ENCODE measurements at regions not wholly inside any gene's neighbourhood (a gene's known extent, or its start where the extent isn't known, plus 50 kb on each side); places are given as distances from the start of the nearest gene placed in this dataset.
"Not testable (repeated sequence)": the region's sequence is repeated elsewhere in the genome, so short reads cannot be mapped to it uniquely, and the experiment has no call there.

DNA sequence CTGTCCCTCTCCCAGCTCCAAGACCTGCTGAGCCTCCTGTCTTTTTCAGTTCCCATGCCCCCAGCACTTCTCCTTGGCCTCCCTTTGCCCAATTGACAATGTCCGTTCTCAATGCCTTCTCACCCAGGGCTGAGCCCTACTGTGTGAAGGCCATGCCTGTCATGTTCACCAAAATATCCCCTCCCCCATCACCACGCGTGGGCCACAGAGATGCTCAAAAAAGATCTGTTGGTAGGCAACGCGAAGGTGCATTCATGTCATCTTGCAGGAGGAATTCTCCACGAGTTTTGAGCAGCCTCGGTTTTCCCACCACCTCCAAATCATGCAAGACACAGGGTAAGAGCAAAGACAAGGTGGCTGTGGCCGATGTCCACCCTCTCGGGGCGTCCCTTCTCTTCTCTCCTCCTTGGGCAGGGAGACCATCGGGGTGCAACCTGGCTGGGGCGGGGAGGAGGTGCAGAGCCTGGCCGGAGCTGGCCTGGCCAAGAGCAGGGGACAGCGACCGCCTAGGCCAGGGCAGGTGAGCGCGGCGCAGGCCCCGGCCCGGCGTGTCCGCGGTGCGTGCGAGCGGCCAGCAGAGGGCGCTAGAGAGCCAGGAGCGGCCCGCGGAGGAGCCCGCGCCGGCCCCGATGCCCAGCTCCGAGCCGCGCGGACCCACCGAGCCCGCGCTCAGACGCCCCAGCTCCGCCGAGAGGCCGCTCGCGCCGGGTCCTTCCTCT lies 56.3 kb upstream of the KRTAP5-11 start:
- H3K79me1 ChIP-seq (replicated peaks; ENCODE audit: low read length, poor library complexity, severe bottlenecking); H3K4me1 ChIP-seq (ENCODE audit: control insufficient read depth, insufficient read depth, low read depth, low read length); H3K36me3 ChIP-seq (ENCODE audit: control insufficient read depth in 1 of 2, insufficient read depth in 2 of 2, low read depth in 1 of 2, low read length in 2 of 2); H3K18ac ChIP-seq (ENCODE audit: low read depth in 1 of 2, low read length in 2 of 2); H2AK5ac ChIP-seq (ENCODE audit: low read length, severe bottlenecking); H3K4ac ChIP-seq (ENCODE audit: low read depth in 1 of 2, low read length in 2 of 2); H3K23ac ChIP-seq (ENCODE audit: low read length in 2 of 2); H2AFZ ChIP-seq (ENCODE audit: low read depth, low read length); H3K14ac ChIP-seq (ENCODE audit: low read length in 2 of 2); H4K91ac ChIP-seq (ENCODE audit: low read length); H2BK5ac ChIP-seq (ENCODE audit: low read depth, low read length, poor library complexity, severe bottlenecking); H3K9ac ChIP-seq (ENCODE audit: low read length); H4K8ac ChIP-seq (ENCODE audit: low read length); H3K27ac ChIP-seq (ENCODE audit: low read length, poor library complexity, severe bottlenecking); H2BK15ac ChIP-seq (ENCODE audit: low read depth, poor library complexity, severe bottlenecking); H2BK12ac ChIP-seq (ENCODE audit: low read length in 2 of 2); H3K9me3 ChIP-seq (ENCODE audit: control insufficient read depth, low read length); H2BK120ac ChIP-seq (ENCODE audit: low read depth, low read length): not testable (repeated sequence)
- Histone ChIP-seq H3K4me2 (ENCODE audit: low read length, poor library complexity, severe bottlenecking) (peak overlapping the region; percentile 74), H3K27me3 (ENCODE audit: control insufficient read depth in 1 of 2, insufficient read depth in 1 of 2, low read length in 2 of 2) (peaks cover 8 to 17% of the 10 kb centered on the region in 2 experiments), H3K4me3 (ENCODE audit: insufficient read depth in 1 of 2, low read depth in 1 of 2, low read length in 2 of 2) (peak overlapping the region in 1 of 2 experiments; percentile 47)
- 27% methylated on average over 16 of the region's 48 CpGs for WGBS
- DNase-seq = peak; percentile 19

DNA sequence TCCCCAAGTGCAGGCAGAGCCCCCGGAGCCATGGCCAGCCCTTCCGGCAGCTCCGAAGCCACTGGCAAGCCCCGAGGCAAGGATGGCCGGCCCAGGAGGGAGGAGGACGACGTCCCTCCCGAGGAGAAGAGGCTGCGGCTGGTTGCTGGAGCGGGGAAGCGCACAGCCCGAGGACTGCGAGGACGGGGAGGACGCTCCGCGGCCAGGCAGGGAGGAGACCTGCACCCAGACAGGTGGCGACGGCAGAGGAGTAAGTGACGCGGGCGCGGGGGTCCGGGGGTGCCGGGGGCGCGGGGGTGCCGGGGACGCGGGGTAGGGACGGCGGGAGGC lies 56.8 kb upstream of the KRTAP5-11 start:
- WGBS = under 1% methylated on average over 13 of the region's 32 CpGs
- H2BK120ac ChIP-seq (ENCODE audit: low read depth, low read length); H3K27ac ChIP-seq (ENCODE audit: low read length, poor library complexity, severe bottlenecking); H2AK5ac ChIP-seq (ENCODE audit: low read length, severe bottlenecking); H2BK5ac ChIP-seq (ENCODE audit: low read depth, low read length, poor library complexity, severe bottlenecking); H3K18ac ChIP-seq (ENCODE audit: low read depth in 1 of 2, low read length in 2 of 2); H2BK15ac ChIP-seq (ENCODE audit: low read depth, poor library complexity, severe bottlenecking); H3K36me3 ChIP-seq (ENCODE audit: control insufficient read depth in 1 of 2, insufficient read depth in 2 of 2, low read depth in 1 of 2, low read length in 2 of 2); H4K91ac ChIP-seq (ENCODE audit: low read length); H3K4me1 ChIP-seq (ENCODE audit: control insufficient read depth, insufficient read depth, low read depth, low read length); H3K23ac ChIP-seq (ENCODE audit: low read length in 2 of 2); H4K8ac ChIP-seq (ENCODE audit: low read length); H3K9ac ChIP-seq (ENCODE audit: low read length); H2BK12ac ChIP-seq (ENCODE audit: low read length in 2 of 2); H3K79me1 ChIP-seq (replicated peaks; ENCODE audit: low read length, poor library complexity, severe bottlenecking); H3K14ac ChIP-seq (ENCODE audit: low read length in 2 of 2); H3K9me3 ChIP-seq (ENCODE audit: control insufficient read depth, low read length); H3K4ac ChIP-seq (ENCODE audit: low read depth in 1 of 2, low read length in 2 of 2): not testable (repeated sequence)
- Histone ChIP-seq H3K4me3 (ENCODE audit: insufficient read depth in 1 of 2, low read depth in 1 of 2, low read length in 2 of 2) (peak overlapping the region in 1 of 2 experiments; percentile 47), H3K27me3 (ENCODE audit: control insufficient read depth in 1 of 2, insufficient read depth in 1 of 2, low read length in 2 of 2) (peaks cover 8 to 17% of the 10 kb centered on the region in 2 experiments), H2AFZ (ENCODE audit: low read depth, low read length) (peak overlapping the region; percentile 46), H3K4me2 (ENCODE audit: low read length, poor library complexity, severe bottlenecking) (peak overlapping the region; percentile 74)
- peak; percentile 8 for DNase-seq

DNA sequence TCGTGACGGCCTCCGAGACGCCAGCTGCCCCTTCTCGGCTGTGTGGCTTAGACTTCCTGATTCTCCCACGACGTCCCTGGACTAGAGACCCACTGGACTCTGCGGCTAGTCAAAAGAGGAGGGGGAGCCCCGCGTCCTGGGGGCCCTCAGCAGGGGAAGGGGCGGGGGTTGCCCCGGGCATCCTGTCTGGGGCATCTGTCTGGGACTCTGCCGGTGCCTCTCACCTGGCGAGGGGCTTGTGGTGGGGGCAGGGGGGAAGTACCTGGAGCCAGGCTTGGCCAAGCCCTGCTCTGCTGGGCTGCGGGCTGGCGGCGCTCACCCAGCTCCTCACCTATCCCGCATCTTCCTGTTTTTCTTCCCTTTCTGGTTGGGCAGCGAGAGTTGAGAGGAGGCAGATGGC lies 57.2 kb upstream of the KRTAP5-11 start:
- not testable (repeated sequence) for H3K9ac ChIP-seq (ENCODE audit: low read length); H4K8ac ChIP-seq (ENCODE audit: low read length); H3K9me3 ChIP-seq (ENCODE audit: control insufficient read depth, low read length); H3K23ac ChIP-seq (ENCODE audit: low read length in 2 of 2); H3K4ac ChIP-seq (ENCODE audit: low read depth in 1 of 2, low read length in 2 of 2); H2BK15ac ChIP-seq (ENCODE audit: low read depth, poor library complexity, severe bottlenecking); H3K4me1 ChIP-seq (ENCODE audit: control insufficient read depth, insufficient read depth, low read depth, low read length); H2BK5ac ChIP-seq (ENCODE audit: low read depth, low read length, poor library complexity, severe bottlenecking); DNase-seq; H2AFZ ChIP-seq (ENCODE audit: low read depth, low read length); H3K18ac ChIP-seq (ENCODE audit: low read depth in 1 of 2, low read length in 2 of 2); H4K91ac ChIP-seq (ENCODE audit: low read length); H2AK5ac ChIP-seq (ENCODE audit: low read length, severe bottlenecking); H2BK120ac ChIP-seq (ENCODE audit: low read depth, low read length); H2BK12ac ChIP-seq (ENCODE audit: low read length in 2 of 2); H3K4me2 ChIP-seq (ENCODE audit: low read length, poor library complexity, severe bottlenecking); H3K4me3 ChIP-seq (ENCODE audit: insufficient read depth in 1 of 2, low read depth in 1 of 2, low read length in 2 of 2); H3K79me1 ChIP-seq (replicated peaks; ENCODE audit: low read length, poor library complexity, severe bottlenecking); H3K27ac ChIP-seq (ENCODE audit: low read length, poor library complexity, severe bottlenecking); H3K36me3 ChIP-seq (ENCODE audit: control insufficient read depth in 1 of 2, insufficient read depth in 2 of 2, low read depth in 1 of 2, low read length in 2 of 2); H3K14ac ChIP-seq (ENCODE audit: low read length in 2 of 2)
- 0% methylated on average over 4 of the region's 19 CpGs for WGBS
- H3K27me3 ChIP-seq (ENCODE audit: control insufficient read depth in 1 of 2, insufficient read depth in 1 of 2, low read length in 2 of 2) = peaks cover 8 to 17% of the 10 kb centered on the region in 2 experiments

DNA sequence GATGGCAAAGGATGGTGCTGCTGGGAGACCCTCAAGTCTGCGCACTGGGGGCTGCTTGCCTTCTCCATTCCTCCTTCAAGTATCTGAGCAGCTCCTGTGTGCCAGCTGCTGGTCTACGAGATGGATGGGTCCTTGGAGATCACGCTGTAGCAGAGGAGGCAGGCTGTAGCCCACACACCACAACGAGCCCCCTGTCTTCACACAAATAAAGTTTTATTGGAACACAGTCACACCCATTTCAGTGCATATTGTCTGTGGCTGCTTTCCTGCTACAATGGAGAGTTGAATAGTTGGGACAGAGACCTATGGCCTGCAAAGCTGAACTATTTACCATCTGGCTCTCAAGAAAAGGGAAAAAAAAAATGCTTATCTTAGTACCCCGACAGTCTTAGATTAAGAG lies 64.4 kb upstream of the KRTAP5-11 start:
- H2AFZ ChIP-seq (ENCODE audit: low read depth, low read length); H3K27me3 ChIP-seq (ENCODE audit: control insufficient read depth in 1 of 2, insufficient read depth in 1 of 2, low read length in 2 of 2); H3K23ac ChIP-seq (ENCODE audit: low read length in 2 of 2); H3K14ac ChIP-seq (ENCODE audit: low read length in 2 of 2); H3K18ac ChIP-seq (ENCODE audit: low read depth in 1 of 2, low read length in 2 of 2); H3K9ac ChIP-seq (ENCODE audit: low read length); H2BK15ac ChIP-seq (ENCODE audit: low read depth, poor library complexity, severe bottlenecking); H2BK120ac ChIP-seq (ENCODE audit: low read depth, low read length); H4K8ac ChIP-seq (ENCODE audit: low read length); H3K9me3 ChIP-seq (ENCODE audit: control insufficient read depth, low read length); H3K4me3 ChIP-seq (ENCODE audit: insufficient read depth in 1 of 2, low read depth in 1 of 2, low read length in 2 of 2); H4K91ac ChIP-seq (ENCODE audit: low read length); H3K79me1 ChIP-seq (replicated peaks; ENCODE audit: low read length, poor library complexity, severe bottlenecking); H3K36me3 ChIP-seq (ENCODE audit: control insufficient read depth in 1 of 2, insufficient read depth in 2 of 2, low read depth in 1 of 2, low read length in 2 of 2); H3K4me2 ChIP-seq (ENCODE audit: low read length, poor library complexity, severe bottlenecking); H3K4me1 ChIP-seq (ENCODE audit: control insufficient read depth, insufficient read depth, low read depth, low read length); DNase-seq; H3K4ac ChIP-seq (ENCODE audit: low read depth in 1 of 2, low read length in 2 of 2); H3K27ac ChIP-seq (ENCODE audit: low read length, poor library complexity, severe bottlenecking); H2AK5ac ChIP-seq (ENCODE audit: low read length, severe bottlenecking); H2BK5ac ChIP-seq (ENCODE audit: low read depth, low read length, poor library complexity, severe bottlenecking); H2BK12ac ChIP-seq (ENCODE audit: low read length in 2 of 2): not testable (repeated sequence)
- WGBS = 87% methylated on average over 2 of the region's 5 CpGs
